ENCODE measurements at regions not wholly inside any gene's neighbourhood (a gene's known extent, or its start where the extent isn't known, plus 50 kb on each side); places are given as distances from the start of the nearest gene placed in this dataset.

DNA sequence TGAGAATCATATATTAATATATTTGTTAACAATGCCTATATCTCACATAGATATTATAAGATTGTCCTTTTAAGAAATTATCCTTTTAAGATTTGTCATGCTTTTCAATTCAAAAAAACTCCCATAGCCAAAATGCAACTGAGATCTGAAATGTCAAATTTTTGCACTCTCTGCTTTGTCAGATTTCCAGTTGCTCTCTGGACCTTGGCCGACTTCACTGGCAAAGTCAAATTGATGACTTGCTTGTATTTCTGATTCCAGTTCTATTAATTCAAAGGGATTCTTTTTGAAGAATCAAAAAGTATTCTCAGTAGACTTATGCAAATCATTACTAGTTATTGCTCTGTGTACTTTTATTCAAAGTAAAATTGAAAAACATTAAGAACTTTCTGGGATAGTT is 101.2 kb upstream of the SCEL start (continued):
- no peak for TF ChIP-seq RBM39 (optimal IDR thresholded peaks at IDR 0.05; ENCODE audit: low read depth, low read length)
- TF ChIP-seq KLF6 (CRISPR knock-in tag; IDR thresholded peaks at IDR 0.05; ENCODE audit: borderline replicate concordance), result no peak
- TF ChIP-seq, protein P1, sequence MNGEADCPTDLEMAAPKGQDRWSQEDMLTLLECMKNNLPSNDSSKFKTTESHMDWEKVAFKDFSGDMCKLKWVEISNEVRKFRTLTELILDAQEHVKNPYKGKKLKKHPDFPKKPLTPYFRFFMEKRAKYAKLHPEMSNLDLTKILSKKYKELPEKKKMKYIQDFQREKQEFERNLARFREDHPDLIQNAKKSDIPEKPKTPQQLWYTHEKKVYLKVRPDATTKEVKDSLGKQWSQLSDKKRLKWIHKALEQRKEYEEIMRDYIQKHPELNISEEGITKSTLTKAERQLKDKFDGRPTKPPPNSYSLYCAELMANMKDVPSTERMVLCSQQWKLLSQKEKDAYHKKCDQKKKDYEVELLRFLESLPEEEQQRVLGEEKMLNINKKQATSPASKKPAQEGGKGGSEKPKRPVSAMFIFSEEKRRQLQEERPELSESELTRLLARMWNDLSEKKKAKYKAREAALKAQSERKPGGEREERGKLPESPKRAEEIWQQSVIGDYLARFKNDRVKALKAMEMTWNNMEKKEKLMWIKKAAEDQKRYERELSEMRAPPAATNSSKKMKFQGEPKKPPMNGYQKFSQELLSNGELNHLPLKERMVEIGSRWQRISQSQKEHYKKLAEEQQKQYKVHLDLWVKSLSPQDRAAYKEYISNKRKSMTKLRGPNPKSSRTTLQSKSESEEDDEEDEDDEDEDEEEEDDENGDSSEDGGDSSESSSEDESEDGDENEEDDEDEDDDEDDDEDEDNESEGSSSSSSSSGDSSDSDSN (IDR thresholded peaks at IDR 0.05; ENCODE audit: borderline replicate concordance in 1 of 2, low read depth in 2 of 2, low read length in 2 of 2), result no peak
- TF ChIP-seq MTF1 (CRISPR knock-in tag; IDR thresholded peaks at IDR 0.05; ENCODE audit: borderline replicate concordance), result no peak
- no peak for TF ChIP-seq DDX20 (tag; IDR thresholded peaks at IDR 0.05; ENCODE audit: low read depth)

DNA sequence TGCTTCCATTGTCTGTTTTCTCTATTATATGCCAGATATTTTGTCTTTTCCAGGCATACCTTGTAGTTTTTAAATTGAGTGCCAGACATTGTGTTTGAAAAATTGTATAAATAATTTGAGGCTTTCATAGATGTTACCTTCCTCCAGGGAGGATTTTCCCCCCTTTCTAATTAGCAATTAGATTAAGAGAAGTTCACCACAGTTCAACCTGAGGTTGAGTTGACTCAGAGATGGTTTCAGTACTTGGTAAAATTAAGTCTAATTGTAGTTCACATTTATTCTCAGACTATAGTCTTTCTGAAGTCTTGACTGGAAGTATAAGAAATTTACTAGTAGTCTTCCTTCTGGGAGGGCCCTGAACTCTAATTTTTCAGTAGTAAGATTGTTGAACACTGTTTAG is 104.1 kb upstream of the SCEL start:
- BruUV-seq (replicated peaks), result no TSS peak
- in situ Hi-C loops (cut with MboI) (no loop called here), intact Hi-C loops (cut with micrococcal nuclease) (no loop called here)
- H3K9me3 ChIP-seq (replicated peaks; ENCODE audit: control insufficient read depth, insufficient read depth, low read depth, low read length), result no peaks in the 10 kb centered on the region
- H3K79me2 ChIP-seq (ENCODE audit: control insufficient read depth, insufficient read depth, low read length), result no peaks in the 10 kb centered on the region
- ChIA-PET CTCF (ENCODE audit: low intra/inter-chr PET ratio) (no interaction called here), POLR2A (no interaction called here)
- FAIRE-seq (no peak), ATAC-seq (no peak), DNase-seq (ENCODE audit: extremely low read depth in 1 of 4, low spot score in 3 of 4) (no peak)
- no peak overlapping the region for H3K4me2 ChIP-seq (ENCODE audit: insufficient read depth, low read length)
- H3K4me1 ChIP-seq (replicated peaks in 1 of 2; ENCODE audit: control insufficient read depth in 2 of 2, insufficient read depth in 2 of 2, low read length in 2 of 2), result no peaks in the 10 kb centered on the region
- no peak overlapping the region for H3K4me3 ChIP-seq
- no peak overlapping the region for H3K27ac ChIP-seq (ENCODE audit: extremely low read depth, low read depth, low read length)
- no peak overlapping the region for H2AFZ ChIP-seq (ENCODE audit: low read depth, low read length)
- H3K9me1 ChIP-seq (ENCODE audit: control insufficient read depth, insufficient read depth, low read length), result no peaks in the 10 kb centered on the region
- H3K27me3 ChIP-seq (ENCODE audit: control insufficient read depth in 2 of 2, insufficient read depth in 2 of 2, low read length in 2 of 2), result no peaks in the 10 kb centered on the region
- TF ChIP-seq SMAD2 (IDR thresholded peaks at IDR 0.05; ENCODE audit: low read depth, low read length), result no peak
- no peaks in the 10 kb centered on the region for H3K36me3 ChIP-seq (ENCODE audit: control insufficient read depth, insufficient read depth, low read length)
- no peaks in the 10 kb centered on the region for H4K20me1 ChIP-seq (replicated peaks; ENCODE audit: control insufficient read depth, insufficient read depth, low read length)
- no peak overlapping the region for H3K9ac ChIP-seq (ENCODE audit: insufficient read depth in 1 of 2, low read depth in 2 of 2, low read length in 2 of 2)

Data from K562 (cell line).